Neural cell (in vitro differentiated cells): ENCODE measurements at regions not wholly inside any gene's neighbourhood (a gene's known extent, or its start where the extent isn't known, plus 50 kb on each side); places are given as distances from the start of the nearest gene placed in this dataset.

ENCODE experiments used
- EZH2 ChIP-seq: fragments of 200-600, 300-800 bp; shearing (Covaris generic), sonication (generic); IDR thresholded peaks from 2 replicates; pipeline ENCODE4 v1.6.1; 2014; ENCODE audit warnings: antibody characterized with exemption, low read length, borderline replicate concordance, mild to moderate bottlenecking; ENCODE audit not compliant: insufficient read depth, poor library complexity, severe bottlenecking
- POLR2AphosphoS5 ChIP-seq: IDR thresholded peaks from 2 replicates; pipeline ENCODE4 v1.6.1; 2012

DNA sequence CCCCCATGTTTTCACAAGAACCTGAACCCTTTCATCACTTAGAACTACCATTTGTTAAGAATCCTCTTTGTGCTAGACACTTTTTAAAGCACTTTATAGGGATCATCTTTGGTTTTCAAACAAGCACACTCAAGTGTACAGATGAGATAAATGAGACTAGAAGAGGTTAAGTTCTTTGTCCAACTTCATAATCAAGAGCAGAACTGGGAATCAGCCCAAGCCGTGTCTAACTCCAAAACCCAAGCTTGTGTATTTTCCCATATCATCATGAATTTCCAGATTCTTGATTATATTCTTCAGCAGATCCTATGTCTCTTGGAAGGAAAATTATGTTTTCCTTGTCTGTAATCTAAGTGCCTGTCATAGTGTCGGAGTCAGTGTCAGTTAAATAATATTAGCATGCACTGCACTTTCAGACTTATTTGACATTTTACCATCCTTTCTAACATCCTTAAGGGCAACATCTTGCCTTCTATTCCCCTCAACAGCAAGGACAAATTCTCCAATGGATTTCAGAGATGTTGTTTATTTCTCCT lies 123.0 kb upstream of the SETBP1 start:
- TF ChIP-seq EZH2 (no peak), POLR2AphosphoS5 (peak; percentile 62)
